ENCODE measurements at regions not wholly inside any gene's neighbourhood (a gene's known extent, or its start where the extent isn't known, plus 50 kb on each side); places are given as distances from the start of the nearest gene placed in this dataset.

- POLR2A ChIA-PET, result no interaction called here
- no peaks in the 10 kb centered on the region for H4K20me1 ChIP-seq (replicated peaks; ENCODE audit: control insufficient read depth, extremely low read depth, insufficient read depth, low read length)
- H2AFZ ChIP-seq (ENCODE audit: low read depth, low read length), result no peak overlapping the region
- dilution Hi-C loops (cut with MboI; ENCODE audit: extremely low pct_ligation_motif_present, low sequenced_read_pairs), result no loop called here
- H3K27ac ChIP-seq (ENCODE audit: insufficient read depth, low read depth, low read length), result no peak overlapping the region
- FAIRE-seq, result no peak
- H3K4me1 ChIP-seq (ENCODE audit: control insufficient read depth, extremely low read depth, insufficient read depth, low read length), result no peaks in the 10 kb centered on the region
- TF ChIP-seq FOS (IDR thresholded peaks at IDR 0.05; ENCODE audit: borderline replicate concordance, insufficient read depth, low read length) (no peak), MYC (IDR thresholded peaks at IDR 0.05; ENCODE audit: low read depth, low read length) (no peak), GATA2 (IDR thresholded peaks at IDR 0.05; ENCODE audit: insufficient read depth, insufficient read length, low read depth, low read length) (no peak), CTCF (IDR thresholded peaks at IDR 0.05; ENCODE audit: extremely low read depth in 1 of 2, insufficient read depth in 1 of 2, low read depth in 1 of 2, low read length in 2 of 2) (no peak), MAX (IDR thresholded peaks at IDR 0.05; ENCODE audit: insufficient read depth, insufficient read length) (no peak), POLR2AphosphoS5 (IDR thresholded peaks at IDR 0.05; ENCODE audit: insufficient read depth, low read depth, low read length) (no peak), JUN (IDR thresholded peaks at IDR 0.05; ENCODE audit: borderline replicate concordance, insufficient read depth, insufficient read length, low read depth) (no peak), POLR2A (IDR thresholded peaks at IDR 0.05; ENCODE audit: low read depth, low read length) (no peak), EZH2 (IDR thresholded peaks at IDR 0.05; ENCODE audit: borderline replicate concordance, low read depth, low read length, severe bottlenecking) (no peak)
- H3K9ac ChIP-seq (replicated peaks; ENCODE audit: extremely low read depth, insufficient read depth, low read length), result no peak overlapping the region
- intact Hi-C loops (cut with micrococcal nuclease), result no loop called here
- H3K4me3 ChIP-seq (replicated peaks in 1 of 3; ENCODE audit: insufficient read depth in 1 of 3, low read depth in 1 of 3, low read length in 3 of 3), result no peak overlapping the region
- no peaks in the 10 kb centered on the region for H3K36me3 ChIP-seq (ENCODE audit: control insufficient read depth in 2 of 2, extremely low read depth in 1 of 2, insufficient read depth in 2 of 2, low read length in 2 of 2)
- CTCF ChIA-PET, result no interaction called here
- H3K9me1 ChIP-seq (replicated peaks; ENCODE audit: control insufficient read depth, extremely low read depth, insufficient read depth, low read length), result no peaks in the 10 kb centered on the region
- no TSS peak for BruUV-seq (replicated peaks)
- H3K9me3 ChIP-seq (replicated peaks; ENCODE audit: control insufficient read depth, insufficient read depth, low read length), result peaks cover 15% of the 10 kb centered on the region
- no peak for DNase-seq (ENCODE audit: low read depth, low spot score)
- H3K79me2 ChIP-seq (ENCODE audit: control insufficient read depth, insufficient read depth, low read length), result no peaks in the 10 kb centered on the region
- no peak overlapping the region for H3K4me2 ChIP-seq (ENCODE audit: insufficient read depth, low read length)
- no peaks in the 10 kb centered on the region for H3K27me3 ChIP-seq (ENCODE audit: control insufficient read depth in 2 of 2, insufficient read depth in 2 of 2, low read length in 2 of 2)
Observed at GRCh38 chr22:34070051-34070450, 149.8 kb upstream of the LARGE1 start.

All from endothelial cell of umbilical vein (primary cell).